GM13976 (cell line): ENCODE measurements at regions not wholly inside any gene's neighbourhood (a gene's known extent, or its start where the extent isn't known, plus 50 kb on each side); places are given as distances from the start of the nearest gene placed in this dataset.
A peak's percentile ranks its signal among the peaks of the same experiment; 100 is the strongest.

Source experiments
- DNase-seq: peaks from one replicate; pipeline ENCODE4 v3.0.0; 2012; ENCODE audit warnings: low spot score
- in situ Hi-C: fragments of 300-500 bp; cut with MboI; formaldehyde crosslinking; loops from one replicate; pipeline ENCODE4 v1.12.0; 2022; ENCODE audit warnings: low sequenced_read_pairs, mixed read lengths, inconsistent platforms; ENCODE audit not compliant: unreplicated experiment
- TF ChIP-seq, protein P1 (sequence below): IDR thresholded peaks from 2 replicates; pipeline ENCODE4 v1.5.1; 2012; ENCODE audit warnings: borderline replicate concordance, mild to moderate bottlenecking; ENCODE audit not compliant: insufficient read depth; ENCODE audit errors: extremely low read depth, missing control alignments, control extremely low read depth

GRCh38 chr1:116228511-116228910, 117.3 kb downstream of the MAB21L3 start:
- in situ Hi-C loops: no loop called here
- DNase-seq: peak; percentile 20
- TF ChIP-seq, protein P1, sequence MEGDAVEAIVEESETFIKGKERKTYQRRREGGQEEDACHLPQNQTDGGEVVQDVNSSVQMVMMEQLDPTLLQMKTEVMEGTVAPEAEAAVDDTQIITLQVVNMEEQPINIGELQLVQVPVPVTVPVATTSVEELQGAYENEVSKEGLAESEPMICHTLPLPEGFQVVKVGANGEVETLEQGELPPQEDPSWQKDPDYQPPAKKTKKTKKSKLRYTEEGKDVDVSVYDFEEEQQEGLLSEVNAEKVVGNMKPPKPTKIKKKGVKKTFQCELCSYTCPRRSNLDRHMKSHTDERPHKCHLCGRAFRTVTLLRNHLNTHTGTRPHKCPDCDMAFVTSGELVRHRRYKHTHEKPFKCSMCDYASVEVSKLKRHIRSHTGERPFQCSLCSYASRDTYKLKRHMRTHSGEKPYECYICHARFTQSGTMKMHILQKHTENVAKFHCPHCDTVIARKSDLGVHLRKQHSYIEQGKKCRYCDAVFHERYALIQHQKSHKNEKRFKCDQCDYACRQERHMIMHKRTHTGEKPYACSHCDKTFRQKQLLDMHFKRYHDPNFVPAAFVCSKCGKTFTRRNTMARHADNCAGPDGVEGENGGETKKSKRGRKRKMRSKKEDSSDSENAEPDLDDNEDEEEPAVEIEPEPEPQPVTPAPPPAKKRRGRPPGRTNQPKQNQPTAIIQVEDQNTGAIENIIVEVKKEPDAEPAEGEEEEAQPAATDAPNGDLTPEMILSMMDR: no peak

GRCh38 chr1:116230712-116231111, 119.5 kb downstream of the MAB21L3 start:
- in situ Hi-C loops: no loop called here

DNA sequence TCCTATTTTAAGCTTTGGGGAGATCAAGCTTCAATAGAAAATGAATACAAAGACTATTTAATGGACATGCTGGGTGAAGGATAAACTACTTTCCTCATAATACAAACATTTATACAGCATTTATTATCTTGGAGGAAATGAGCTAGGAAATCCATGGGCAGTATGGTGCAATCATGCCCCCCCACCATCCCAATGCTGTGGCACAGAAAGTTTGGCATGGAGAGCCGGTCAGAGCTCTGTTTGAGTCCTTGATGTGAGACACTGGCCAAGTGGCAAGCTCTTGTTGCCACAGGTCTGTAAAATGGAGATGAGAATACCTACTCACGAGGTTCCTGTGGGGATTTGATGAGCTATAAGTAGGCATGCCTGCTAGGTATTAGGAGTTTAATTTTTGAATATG, 120.6 kb downstream of the MAB21L3 start:
- DNase-seq: no peak
- TF ChIP-seq, protein P1: no peak
- in situ Hi-C loops: no loop called here

More at GRCh38 chr1:116230712-116231111, 119.5 kb downstream of the MAB21L3 start:
- TF ChIP-seq, protein P1: no peak
- no peak for DNase-seq

DNA sequence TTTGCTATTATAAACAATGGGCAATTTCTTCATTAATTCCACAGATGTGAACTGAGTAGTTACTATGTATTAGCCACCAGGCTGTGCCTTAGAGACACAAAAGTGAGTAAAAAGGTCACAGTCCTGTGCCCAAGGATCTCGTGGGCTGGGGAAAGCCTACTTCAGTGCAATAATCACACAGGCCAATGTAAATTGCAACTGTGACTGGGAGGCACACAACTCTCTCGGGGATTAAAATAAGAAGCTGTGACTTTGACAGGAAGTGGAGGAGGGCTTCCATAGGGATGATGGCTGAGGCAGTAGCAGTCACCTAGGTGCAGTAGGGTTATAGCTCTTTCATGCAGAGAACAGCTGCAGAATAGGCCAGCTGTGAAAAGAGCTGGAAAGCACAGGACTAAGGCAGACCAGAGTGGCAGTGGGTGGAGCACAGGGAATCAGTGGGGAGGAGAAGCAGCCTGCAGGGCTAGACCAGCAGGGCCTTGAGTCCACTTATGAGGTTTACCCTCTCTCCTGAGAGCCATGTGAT, 121.9 kb downstream of the MAB21L3 start:
- DNase-seq: no peak
- TF ChIP-seq, protein P1: no peak
- in situ Hi-C loops: no loop called here

- TF ChIP-seq, protein P1: no peak
- DNase-seq: no peak
- in situ Hi-C loops: no loop called here
These were observed 123.2 kb downstream of the MAB21L3 start for GRCh38 chr1:116234429-116234828.

GRCh38 chr1:116239916-116240315, 128.7 kb downstream of the MAB21L3 start:
- in situ Hi-C loops: no loop called here
- TF ChIP-seq, protein P1: no peak

More at GRCh38 chr1:116239916-116240315, 128.7 kb downstream of the MAB21L3 start:
- no peak for DNase-seq
